ENCODE measurements at regions not wholly inside any gene's neighbourhood (a gene's known extent, or its start where the extent isn't known, plus 50 kb on each side); places are given as distances from the start of the nearest gene placed in this dataset.

DNA sequence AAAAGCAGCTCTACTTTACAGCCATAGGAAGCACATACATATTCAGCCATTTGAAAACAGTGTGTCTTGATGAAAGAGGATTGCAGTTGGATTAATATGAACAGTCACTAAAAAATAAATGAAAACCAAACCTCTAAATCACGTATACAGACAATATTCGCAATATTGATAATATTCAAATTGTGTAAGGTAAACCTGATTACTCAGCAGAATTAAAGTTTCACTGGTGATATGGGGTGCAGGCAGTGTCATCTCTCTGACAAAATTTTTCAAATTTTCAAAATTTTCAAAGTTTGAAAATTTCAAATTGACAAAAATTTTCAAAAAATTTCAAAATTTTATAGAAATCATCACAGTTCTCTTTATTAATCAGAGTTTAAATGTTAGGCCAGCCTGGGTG, 55.7 kb downstream of the FAT4 start:
- Histone ChIP-seq H3K4me2 (ENCODE audit: insufficient read depth, low read length) (no peak overlapping the region), H3K79me2 (ENCODE audit: control insufficient read depth, insufficient read depth, low read length) (peaks cover 10% of the 10 kb centered on the region), H3K36me3 (ENCODE audit: control insufficient read depth in 2 of 2, extremely low read depth in 1 of 2, insufficient read depth in 2 of 2, low read length in 2 of 2) (no peaks in the 10 kb centered on the region), H3K27me3 (ENCODE audit: control insufficient read depth in 2 of 2, insufficient read depth in 2 of 2, low read length in 2 of 2) (no peaks in the 10 kb centered on the region), H3K9me3 (replicated peaks; ENCODE audit: control insufficient read depth, insufficient read depth, low read length) (no peaks in the 10 kb centered on the region), H3K9me1 (replicated peaks; ENCODE audit: control insufficient read depth, extremely low read depth, insufficient read depth, low read length) (no peaks in the 10 kb centered on the region), H3K27ac (ENCODE audit: insufficient read depth, low read depth, low read length) (no peak overlapping the region), H3K9ac (replicated peaks; ENCODE audit: extremely low read depth, insufficient read depth, low read length) (no peak overlapping the region), H4K20me1 (replicated peaks; ENCODE audit: control insufficient read depth, extremely low read depth, insufficient read depth, low read length) (no peaks in the 10 kb centered on the region), H3K4me3 (replicated peaks in 1 of 3; ENCODE audit: insufficient read depth in 1 of 3, low read depth in 1 of 3, low read length in 3 of 3) (no peak overlapping the region), H3K4me1 (ENCODE audit: control insufficient read depth, extremely low read depth, insufficient read depth, low read length) (peaks cover 19% of the 10 kb centered on the region), H2AFZ (ENCODE audit: low read depth, low read length) (no peak overlapping the region)
- CTCF ChIA-PET: interaction anchor here (0.5 to 2.2 kb wide), 2 partner anchors 12 to 38 kb away, joined by 3 to 9 read pairs; no protein-coding TSS in a partner anchor
- intact Hi-C loops (cut with micrococcal nuclease) (no loop called here), dilution Hi-C loops (cut with MboI; ENCODE audit: extremely low pct_ligation_motif_present, low sequenced_read_pairs) (no loop called here)
- TF ChIP-seq, protein P1, sequence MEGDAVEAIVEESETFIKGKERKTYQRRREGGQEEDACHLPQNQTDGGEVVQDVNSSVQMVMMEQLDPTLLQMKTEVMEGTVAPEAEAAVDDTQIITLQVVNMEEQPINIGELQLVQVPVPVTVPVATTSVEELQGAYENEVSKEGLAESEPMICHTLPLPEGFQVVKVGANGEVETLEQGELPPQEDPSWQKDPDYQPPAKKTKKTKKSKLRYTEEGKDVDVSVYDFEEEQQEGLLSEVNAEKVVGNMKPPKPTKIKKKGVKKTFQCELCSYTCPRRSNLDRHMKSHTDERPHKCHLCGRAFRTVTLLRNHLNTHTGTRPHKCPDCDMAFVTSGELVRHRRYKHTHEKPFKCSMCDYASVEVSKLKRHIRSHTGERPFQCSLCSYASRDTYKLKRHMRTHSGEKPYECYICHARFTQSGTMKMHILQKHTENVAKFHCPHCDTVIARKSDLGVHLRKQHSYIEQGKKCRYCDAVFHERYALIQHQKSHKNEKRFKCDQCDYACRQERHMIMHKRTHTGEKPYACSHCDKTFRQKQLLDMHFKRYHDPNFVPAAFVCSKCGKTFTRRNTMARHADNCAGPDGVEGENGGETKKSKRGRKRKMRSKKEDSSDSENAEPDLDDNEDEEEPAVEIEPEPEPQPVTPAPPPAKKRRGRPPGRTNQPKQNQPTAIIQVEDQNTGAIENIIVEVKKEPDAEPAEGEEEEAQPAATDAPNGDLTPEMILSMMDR (IDR thresholded peaks at IDR 0.05; ENCODE audit: extremely low read depth in 1 of 2, insufficient read depth in 1 of 2, low read depth in 1 of 2, low read length in 2 of 2): no peak
- TF ChIP-seq POLR2A (IDR thresholded peaks at IDR 0.05; ENCODE audit: low read depth, low read length) (no peak), EZH2 (IDR thresholded peaks at IDR 0.05; ENCODE audit: borderline replicate concordance, low read depth, low read length, severe bottlenecking) (no peak), MYC (IDR thresholded peaks at IDR 0.05; ENCODE audit: low read depth, low read length) (no peak), JUN (IDR thresholded peaks at IDR 0.05; ENCODE audit: borderline replicate concordance, insufficient read depth, insufficient read length, low read depth) (no peak), GATA2 (IDR thresholded peaks at IDR 0.05; ENCODE audit: insufficient read depth, insufficient read length, low read depth, low read length) (no peak)
- TF ChIP-seq, protein P2, sequence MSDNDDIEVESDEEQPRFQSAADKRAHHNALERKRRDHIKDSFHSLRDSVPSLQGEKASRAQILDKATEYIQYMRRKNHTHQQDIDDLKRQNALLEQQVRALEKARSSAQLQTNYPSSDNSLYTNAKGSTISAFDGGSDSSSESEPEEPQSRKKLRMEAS (IDR thresholded peaks at IDR 0.05; ENCODE audit: insufficient read depth, insufficient read length): no peak
- no TSS peak for BruUV-seq (replicated peaks)
- FAIRE-seq: no peak
- no peak for DNase-seq (ENCODE audit: low read depth, low spot score)
- POLR2A ChIA-PET: interaction anchor here (0.7 kb wide), 1 partner anchor 46 kb away, joined by 4 read pairs; no protein-coding TSS in a partner anchor
